ENCODE measurements at regions not wholly inside any gene's neighbourhood (a gene's known extent, or its start where the extent isn't known, plus 50 kb on each side); places are given as distances from the start of the nearest gene placed in this dataset.
"Not testable (repeated sequence)": the region's sequence is repeated elsewhere in the genome, so short reads cannot be mapped to it uniquely, and the experiment has no call there.

DNA sequence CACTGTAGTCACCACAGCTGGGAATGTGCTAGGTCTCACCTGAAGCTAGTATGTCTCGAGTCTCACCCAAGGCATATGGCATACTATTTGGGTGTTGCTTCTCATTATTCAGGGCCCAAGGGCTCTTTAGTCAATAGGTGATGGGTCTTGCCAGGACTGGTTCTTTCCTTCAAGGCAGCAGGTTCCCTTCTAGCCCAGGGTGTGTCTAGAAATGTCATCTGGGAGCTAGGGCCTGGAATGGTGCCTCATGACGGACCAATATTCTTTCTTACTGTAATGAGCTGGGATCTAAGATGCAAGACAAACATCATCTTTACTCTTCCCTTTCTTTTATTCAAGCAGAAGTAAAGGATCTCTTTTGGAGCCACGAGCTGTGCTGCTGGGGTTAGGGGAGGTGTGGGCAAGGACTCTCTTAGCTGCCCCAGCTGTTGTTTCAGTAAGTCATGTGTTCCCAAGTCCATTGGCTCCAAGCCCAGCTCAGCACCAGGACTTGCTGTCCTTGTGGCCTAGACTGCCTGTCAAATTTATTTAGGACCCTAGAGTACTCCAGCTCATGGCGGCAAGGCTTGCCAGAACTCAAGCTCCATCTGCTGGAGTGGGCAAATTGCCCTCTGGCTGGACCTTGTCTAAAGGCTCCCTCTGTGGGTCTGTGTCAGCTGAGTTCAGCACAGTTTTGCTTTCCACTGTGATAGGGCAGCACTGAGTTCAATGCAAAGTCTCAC is 106.0 kb upstream of the POTEB3 start:
- TF ChIP-seq, protein P1, sequence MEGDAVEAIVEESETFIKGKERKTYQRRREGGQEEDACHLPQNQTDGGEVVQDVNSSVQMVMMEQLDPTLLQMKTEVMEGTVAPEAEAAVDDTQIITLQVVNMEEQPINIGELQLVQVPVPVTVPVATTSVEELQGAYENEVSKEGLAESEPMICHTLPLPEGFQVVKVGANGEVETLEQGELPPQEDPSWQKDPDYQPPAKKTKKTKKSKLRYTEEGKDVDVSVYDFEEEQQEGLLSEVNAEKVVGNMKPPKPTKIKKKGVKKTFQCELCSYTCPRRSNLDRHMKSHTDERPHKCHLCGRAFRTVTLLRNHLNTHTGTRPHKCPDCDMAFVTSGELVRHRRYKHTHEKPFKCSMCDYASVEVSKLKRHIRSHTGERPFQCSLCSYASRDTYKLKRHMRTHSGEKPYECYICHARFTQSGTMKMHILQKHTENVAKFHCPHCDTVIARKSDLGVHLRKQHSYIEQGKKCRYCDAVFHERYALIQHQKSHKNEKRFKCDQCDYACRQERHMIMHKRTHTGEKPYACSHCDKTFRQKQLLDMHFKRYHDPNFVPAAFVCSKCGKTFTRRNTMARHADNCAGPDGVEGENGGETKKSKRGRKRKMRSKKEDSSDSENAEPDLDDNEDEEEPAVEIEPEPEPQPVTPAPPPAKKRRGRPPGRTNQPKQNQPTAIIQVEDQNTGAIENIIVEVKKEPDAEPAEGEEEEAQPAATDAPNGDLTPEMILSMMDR (IDR thresholded peaks at IDR 0.05; ENCODE audit: borderline replicate concordance, extremely low read depth, low read length, poor library complexity, severe bottlenecking) = not testable (repeated sequence)
- not testable (repeated sequence) for TF ChIP-seq EZH2 (IDR thresholded peaks at IDR 0.05; ENCODE audit: borderline replicate concordance, low read depth, low read length, severe bottlenecking)

Measured in DND-41 (cell line).